Fibroblast of skin of right biceps (primary cell): ENCODE measurements at regions not wholly inside any gene's neighbourhood (a gene's known extent, or its start where the extent isn't known, plus 50 kb on each side); places are given as distances from the start of the nearest gene placed in this dataset.
"Not testable (repeated sequence)": the region's sequence is repeated elsewhere in the genome, so short reads cannot be mapped to it uniquely, and the experiment has no call there.

Experiments
- DNase-seq: peaks from one replicate; pipeline ENCODE4 v3.0.0-alpha.2; 2013

DNA sequence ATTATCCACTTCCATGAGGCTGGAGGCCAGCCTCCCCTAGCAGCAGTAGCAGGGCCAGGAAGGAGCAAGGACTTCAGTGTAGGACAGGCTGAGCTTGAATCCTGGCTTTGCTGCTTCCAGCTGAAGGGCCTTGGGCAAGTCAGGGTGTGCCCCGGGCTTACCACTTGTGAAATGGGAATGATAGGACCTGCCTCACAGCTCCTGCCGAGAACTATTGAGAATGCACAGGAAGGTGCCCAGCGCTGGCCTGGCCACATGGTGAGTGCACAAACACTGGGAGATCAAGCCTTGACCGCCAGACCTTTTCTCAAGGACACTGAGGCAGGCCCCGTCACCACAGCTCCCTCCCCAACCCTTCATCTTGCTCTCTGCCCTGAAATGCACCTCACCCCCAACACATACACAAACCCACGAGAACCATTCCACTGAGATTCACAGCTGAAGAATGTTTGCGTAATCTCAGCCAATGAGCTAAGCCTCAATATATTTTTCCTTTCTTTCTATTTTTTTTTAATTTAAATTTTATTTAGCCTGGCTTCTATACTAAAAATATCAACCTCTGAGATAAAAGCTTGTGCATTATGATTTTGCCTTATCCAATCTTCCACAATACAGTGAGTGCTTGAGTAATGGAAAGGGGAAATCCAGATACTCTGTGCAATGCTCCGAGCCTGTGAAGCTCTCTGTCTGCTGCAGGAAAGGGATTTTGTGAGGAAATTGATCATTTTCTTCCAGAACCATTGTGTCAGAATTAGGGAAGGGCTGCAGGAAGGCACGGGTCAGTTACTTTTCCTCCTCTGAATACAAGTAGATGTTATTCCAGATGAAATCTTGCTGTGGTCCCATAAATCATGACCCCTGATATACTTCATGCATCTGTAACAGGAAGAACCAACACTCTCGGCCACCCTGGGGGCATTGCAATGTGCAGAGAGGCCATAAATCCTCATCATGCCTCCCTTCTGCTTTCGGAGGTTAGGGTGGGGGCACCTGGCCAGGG, 193.9 kb downstream of the TLE3 start:
- peak; percentile 63 for DNase-seq

DNA sequence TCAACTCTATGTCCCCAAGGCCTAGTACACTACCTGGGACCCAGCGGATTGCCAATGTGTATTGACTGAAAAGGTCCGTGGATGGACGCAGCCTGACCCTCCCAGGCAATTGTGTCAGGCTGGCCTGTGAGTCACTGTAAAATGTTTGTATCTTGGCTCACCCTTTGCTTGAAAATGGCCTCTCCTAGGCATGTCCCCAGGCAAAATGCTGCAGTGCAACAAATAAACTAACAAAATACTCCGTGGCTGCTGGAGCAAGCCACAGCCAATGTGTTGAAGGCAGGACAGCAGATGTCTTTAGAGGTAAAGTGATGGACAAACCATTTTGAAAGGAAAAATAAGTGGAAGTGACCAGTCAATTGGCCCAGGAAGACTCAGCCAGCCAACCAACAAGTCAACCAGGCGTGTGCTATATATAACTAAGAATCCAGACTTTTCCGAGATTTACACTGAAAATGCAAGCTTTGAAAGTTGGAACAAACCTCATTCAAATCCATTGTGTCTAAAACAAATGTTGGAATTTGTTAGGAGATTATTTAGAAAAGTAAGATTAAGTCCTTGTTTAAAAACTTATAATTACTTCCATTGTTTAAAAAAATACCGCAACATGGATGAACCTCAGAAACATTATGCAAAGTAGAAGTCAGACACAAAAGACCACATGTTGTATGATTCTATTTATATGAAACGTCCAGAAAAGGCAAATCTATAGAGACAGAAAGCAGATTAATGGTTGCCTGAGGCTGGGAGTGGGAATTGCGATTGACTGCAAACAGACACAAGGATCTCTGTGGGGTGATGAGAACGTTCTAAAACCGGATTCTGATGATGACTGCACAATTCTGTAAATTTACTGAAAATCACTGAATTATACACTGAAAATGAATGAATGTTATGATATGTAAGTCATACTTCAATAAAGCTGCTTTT, 191.2 kb downstream of the TLE3 start:
- no peak for DNase-seq

DNA sequence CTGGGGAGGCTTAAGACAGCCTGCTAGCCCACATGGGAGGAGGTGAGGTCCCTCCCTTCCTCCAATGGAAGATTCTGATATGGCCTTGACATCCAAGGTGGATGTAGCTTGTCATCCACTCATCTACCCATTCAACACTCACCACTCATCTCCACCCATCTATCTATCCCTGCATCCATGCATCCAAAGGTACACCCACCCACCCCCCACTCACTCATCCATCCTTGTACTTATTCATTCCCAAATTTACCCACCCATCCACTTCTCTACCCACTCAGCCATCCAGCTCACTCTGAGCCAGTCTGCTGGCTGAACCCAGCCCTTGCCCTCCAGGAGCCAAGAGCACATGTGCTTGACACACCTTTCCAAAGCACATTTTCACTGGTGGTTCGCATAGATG, 189.7 kb downstream of the TLE3 start:
- no peak for DNase-seq

DNA sequence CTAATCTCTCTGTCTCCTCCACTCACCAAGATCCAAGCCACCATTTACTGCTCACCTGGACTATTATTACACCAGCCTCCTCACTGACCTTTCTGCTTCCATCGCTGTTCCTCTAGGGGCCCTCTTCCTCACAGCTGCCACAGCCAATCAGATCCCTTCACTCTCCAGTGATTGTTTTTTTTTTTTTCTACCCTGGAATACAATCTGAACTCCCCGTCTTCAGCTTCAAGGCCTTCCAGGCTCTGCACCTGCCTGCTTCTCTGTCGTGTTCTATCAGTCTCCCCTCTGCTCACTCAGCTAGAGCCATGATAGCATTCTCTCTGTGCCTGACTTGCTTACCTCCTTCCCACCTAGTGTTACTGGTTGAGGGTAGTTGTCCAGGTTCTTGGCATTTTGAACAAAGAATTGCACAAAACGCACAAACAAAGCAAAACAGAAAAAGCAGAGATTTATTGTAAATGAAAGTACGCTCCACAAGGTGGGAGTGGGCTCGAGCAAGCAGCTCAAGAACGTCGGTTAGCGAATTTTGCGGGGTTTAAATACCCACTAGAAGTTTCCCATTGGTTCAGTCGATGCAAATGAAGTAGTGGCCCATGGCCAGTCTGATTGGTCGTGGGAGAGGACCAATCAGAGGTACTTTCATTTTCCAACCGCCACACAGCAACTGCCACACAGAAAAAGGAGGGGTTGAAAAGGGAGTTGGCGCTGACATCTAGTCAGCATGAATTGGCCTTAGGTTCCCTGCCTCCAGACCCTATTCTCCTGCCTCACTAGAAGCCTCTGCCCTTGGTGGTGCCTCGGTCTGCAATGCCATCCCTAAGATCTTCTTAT, 188.9 kb downstream of the TLE3 start:
- DNase-seq: no peak

DNA sequence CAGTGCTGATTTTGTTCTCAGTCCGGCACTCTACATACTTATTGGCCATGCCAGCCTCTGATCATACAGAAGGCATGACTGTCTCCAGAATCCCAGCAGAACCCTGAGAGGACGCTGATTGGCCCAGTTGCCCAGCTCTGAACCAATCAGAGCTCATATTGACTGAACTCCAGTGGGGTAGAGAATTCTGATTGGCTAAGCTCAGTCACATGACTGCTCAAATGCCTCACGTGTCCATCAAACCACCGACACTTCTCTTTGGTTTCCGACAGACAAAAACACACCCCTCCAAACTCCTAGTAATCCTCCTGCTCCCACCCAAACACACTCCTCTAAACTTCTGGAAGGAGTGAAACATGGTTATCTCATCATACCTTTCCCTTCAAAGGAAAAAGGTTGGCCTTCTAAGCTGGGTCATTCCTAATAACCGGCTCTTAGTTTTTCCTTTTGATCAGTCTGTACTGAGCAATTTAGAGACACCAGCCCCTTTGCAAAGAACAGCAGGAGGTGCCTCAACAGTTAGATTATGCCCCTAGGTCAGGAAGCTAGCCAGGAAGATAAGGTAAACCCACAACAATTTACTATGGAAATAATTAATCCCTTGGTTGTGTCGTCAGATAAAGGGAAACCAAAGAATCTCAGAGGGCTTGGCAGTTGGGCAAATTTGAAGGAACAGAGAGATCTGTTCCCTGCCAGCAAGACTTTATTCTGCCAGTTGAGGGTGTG, 187.8 kb downstream of the TLE3 start:
- DNase-seq: no peak

DNA sequence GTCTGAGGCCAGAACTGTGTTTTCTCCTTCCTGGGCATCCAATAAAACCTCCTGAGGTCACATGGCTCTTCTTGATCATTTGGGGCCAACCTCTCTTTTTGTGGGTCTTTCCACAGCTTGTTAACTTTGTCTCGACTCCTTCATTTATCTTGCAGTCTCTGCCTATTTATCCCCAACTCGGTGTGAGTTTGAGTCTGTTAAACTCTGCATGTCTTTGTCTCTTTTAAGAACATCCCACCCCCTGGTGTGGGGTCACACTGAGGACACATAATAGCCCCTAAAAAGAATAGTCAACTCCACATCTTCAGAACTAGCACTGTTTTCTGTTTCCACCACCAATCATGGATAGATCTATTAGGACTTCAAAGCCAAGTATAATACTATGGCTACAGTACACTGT, 187.2 kb downstream of the TLE3 start:
- DNase-seq: no peak

DNA sequence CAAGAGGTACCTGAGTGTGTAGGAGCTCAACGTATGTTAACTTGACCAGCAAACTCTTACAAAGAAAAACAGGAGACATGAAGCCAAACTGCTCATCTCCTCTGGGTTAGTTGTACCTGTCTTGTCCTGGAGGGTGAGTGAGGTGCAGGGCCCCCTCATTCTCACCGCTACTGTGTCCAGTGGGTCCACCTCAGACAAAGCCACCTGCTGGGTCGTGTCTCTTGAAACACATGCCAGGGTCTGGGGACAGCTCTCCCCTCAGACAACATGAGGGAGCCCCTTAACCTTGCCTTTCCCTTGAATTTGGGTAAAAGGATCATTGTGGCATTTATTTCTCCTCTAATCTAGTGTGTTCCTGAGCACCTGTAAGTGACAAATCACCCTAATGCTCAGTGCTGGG, 185.6 kb downstream of the TLE3 start:
- DNase-seq: no peak

DNA sequence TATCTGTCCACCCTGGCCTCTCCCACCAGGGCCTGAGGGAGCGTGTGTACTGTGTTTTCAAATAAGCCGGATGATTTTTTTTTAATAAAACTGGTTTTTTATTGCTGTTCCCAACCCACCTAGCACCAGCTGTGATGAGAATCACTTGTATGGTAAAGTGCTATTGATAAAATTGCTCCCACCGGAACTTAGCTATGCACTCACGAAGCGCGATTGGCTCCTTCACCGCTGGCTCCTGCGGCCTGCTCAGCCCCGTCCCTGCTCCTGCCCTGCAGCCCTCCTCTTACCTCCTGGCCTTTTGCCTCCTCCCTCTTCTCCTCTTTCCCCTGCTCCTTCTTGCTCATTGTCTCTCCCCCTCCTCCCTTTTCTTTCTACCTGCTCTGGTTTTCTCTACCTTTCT, 183.7 kb downstream of the TLE3 start:
- DNase-seq: no peak

DNA sequence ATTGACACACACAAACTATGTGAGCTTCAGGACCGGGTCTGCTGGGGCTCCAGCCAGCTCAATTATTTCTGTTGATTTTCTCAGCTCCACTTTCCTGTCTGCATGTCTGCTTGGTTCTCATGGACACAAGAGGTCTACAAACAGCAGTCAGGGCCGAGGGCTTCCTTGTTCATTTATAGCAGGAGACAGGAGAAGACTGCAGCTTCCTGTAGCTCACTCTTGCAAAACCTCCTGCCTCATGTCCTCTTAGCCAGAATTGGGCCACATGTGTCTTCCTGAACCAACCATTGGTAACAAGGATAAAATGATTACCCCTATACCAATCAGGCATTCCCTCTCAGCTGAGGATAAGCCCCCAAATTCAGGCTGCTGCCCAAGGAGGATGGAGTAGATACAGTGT, 182.8 kb downstream of the TLE3 start:
- DNase-seq: no peak

DNA sequence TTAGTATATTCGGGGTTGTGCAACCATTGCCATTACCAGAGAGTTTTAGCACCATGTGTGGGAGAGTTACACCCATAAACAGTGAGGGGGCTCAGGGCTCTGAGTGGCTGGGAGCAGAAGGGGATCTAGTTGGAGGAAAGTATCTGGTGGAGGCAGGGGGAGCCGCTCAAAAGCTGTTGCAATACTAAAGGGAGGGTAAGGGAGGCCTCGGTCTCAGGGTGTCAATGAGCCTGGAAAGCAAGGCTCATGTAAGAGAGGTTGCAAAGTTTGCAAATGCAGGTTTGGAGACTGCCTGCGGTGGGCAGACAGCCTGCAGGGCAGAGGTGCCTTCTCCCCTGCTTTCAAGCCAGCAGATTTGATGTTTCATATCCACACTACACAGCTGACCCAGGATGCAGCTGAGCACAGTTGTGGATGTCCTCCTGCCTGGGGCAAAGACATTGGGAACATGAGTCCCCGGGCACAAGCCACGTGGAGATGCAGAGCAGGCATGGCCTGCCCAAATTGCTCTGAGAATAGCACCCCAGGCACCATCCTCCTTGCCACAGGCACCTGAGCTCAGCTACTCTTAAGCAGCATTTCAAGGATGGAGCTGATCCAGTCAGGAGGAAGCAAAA, 181.4 kb downstream of the TLE3 start:
- no peak for DNase-seq

DNA sequence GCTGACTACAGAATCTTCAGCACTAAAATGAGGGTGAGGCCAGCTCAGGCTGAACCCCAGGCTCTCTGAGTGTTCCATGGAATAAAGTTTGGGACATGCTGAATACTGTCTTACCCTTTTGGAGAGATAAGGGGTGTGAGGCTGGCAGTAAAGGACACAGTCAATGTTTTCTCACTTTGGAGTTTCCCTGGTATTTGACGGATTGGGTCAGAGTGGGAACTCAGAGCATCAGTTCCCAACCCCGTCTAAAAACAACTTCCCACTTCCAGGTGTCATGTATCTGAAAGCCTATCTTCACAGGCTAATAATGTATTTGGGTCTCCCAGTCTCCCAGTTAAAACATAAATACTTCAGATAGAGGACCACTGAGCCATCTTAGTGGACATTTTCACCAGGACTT, 180.7 kb downstream of the TLE3 start:
- DNase-seq: no peak

DNA sequence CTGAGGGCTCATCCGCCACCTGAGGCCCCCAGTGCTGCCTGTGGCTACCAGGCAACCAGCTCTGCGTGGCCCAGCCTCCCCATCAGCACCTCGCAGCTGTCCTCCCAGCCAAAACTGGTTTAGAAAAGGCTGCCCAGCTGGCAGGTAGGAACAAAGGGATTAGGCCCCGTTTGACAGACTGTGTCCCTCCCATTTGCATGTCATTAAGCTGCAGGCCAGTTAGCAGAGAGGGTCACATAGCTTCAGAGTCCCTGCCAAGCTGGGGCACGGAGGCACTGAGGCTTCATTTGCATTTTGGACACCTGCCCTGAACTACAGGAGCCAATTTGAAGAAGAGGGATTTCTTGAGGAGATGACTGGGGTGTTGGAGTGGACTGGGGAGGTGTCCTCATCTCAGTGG, 177.9 kb downstream of the TLE3 start:
- DNase-seq: no peak

DNA sequence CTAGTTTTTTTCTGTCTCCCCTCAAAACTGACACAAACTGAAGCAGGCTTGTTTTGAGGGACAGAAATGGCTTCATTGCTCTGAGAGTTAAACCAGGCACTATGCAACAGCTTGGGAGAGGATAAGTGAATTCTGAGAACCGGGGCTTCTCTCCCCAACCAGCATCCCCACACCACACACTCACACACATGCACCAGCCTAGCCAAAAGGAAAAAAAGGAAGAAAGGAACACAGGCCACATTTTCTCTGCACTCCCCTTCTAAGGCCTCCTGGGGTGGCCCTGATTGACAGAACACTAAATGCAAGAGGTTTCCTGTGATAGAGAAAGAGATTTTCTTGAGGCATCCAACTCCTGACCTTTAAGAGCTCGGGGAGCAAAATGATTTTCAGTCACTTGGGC, 177.5 kb downstream of the TLE3 start:
- no peak for DNase-seq

DNA sequence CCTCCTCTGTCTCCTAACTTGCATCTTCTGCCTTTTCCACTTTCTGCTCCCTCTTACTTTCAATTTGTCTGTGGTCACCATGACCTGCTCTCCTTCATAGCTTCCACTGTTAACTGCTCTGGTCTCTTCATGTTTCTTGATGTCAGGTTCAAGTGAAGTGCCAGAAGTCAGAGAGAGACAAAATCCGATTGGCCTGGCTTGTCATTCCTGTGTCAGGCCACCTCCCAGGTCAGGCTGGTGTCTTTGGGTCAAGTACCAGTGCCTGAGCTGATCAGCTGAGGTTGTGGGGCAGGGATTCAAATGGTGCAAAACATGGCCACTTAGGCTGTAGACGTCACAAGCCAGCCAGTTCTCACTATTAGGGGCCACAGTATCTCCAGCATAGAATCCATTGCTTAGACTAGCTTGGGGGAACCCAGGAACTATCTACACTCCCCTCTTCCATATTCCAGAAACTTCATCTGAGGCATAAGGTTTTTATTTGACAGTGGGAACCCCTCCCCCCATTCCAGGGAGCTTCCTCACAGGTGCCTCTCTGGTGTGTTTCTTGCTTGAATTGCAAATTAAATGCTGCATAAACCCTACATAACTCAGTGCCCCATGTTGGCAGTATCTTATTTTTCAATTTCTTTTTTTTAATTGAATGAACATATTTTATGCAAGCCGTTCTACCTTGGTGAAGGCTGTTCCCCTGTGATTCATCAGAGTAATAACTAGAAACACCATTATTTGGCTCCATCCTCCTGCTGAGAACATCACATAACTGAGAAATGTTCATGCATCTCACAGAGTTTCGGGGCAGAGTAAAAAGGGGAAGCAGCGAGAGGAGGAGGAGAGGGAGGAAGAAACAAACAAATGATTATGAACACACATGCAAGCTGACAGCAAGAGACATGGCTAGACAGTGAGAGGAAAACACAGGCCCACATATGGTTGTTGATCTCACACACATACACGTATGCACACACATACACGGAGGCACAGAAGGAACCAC, 175.8 kb downstream of the TLE3 start:
- DNase-seq: no peak

DNA sequence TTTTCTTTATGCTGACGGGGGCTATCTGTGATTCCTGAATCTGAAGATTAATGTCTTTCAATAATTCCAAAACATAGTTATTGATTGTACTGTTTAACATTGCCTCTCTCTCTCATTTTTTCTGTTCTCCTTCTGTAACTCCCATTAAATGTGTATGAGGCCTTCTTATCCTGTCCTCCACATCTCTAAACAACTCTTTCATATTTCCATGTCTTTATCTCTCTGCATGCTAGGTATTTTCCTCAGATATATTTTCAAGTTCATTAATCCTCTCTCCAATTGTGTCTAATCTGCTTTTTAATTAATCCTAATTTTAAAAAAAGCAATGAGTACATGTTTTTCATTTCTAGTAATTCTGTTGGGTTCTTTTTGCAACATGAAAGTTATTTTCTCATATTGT, 173.2 kb downstream of the TLE3 start:
- DNase-seq: no peak

DNA sequence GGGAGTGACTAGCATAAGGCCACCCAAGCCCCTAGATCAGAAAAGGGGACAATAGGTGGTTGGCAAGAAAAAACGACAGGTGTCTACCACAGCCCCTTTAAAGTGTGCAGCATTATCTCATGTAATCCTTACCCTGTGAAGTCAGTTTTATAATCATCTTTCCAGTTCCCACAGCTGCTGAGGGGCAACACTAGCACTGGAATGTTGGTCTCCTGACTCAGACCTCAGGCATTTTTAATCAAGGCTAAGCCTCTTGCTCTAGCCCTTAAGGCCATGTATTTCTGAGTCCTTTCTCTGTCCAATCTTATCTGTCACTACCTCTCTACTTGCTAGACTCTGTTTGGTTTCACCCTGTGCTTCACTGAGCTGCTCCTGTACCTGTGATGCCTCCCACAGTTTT, 171.7 kb downstream of the TLE3 start:
- DNase-seq: peak; percentile 64

DNA sequence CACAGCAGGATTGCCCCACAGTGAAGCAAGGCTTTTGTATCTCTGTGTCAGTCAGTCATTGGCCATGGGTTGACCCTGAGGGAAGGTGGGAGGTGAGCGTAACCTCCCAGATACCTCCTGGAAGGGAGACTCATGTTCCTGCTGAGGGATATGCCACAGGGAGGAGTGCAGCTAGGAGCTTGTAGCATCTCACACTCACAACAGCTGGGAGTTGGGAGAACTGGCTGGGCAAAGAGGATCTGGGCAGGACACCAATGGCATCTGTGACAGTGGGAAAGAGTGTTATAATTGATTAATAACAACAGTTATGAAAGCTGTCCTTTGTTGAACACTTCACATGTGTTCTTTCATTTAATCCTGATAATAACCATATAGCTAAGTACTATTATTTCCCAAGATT, 171.0 kb downstream of the TLE3 start:
- DNase-seq: no peak

DNA sequence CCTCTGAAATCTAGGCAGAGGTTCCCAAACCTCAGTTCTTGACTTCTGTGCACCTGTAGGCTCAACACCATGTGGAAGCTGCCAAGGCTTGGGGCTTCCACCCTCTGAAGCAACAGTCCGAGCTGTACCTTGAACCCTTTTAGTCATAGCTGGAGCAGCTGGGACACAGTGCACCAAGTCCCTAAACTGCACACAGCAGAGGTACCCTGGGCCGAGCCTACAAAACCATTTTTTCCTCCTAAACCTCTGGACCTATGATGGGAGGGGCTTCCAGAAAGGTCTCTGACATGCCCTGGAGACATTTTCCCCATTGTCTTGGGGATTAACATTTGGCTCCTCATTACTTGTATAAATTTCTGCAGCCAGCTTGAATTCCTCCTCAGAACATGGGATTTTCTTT, 168.8 kb downstream of the TLE3 start:
- not testable (repeated sequence) for DNase-seq

DNA sequence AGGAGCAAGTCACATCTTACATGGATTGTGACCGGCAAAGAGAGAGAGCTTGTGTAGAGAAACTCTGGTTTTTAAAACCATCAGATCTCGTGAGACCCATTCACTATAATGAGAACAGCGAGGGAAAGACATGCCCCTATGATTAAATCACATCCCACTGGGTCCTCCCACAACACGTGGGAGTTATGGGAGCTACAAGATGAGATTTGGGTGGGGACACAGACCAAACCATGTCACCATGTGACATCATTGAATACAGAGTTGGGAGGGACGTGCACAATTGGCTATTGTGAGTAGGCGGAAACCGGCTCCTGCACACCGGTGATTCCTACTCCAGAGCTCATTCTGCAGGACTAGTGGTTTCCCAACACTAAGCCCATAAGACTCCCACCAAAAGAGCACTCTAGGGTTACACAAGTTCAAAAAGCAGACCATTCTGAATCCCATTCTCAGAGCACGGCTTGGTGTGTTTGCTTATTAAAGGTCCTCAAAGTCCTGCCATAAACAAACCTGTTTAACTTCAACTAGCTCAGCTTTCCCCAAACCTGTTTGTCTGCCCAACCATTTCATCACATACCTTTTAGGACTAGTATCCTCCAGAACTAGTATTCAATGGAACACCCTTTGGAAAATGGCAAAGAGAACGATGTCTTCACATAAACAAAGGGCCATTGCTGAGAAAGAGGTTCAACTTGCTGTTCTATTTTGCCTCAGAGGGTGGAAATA, 167.6 kb downstream of the TLE3 start:
- no peak for DNase-seq

DNA sequence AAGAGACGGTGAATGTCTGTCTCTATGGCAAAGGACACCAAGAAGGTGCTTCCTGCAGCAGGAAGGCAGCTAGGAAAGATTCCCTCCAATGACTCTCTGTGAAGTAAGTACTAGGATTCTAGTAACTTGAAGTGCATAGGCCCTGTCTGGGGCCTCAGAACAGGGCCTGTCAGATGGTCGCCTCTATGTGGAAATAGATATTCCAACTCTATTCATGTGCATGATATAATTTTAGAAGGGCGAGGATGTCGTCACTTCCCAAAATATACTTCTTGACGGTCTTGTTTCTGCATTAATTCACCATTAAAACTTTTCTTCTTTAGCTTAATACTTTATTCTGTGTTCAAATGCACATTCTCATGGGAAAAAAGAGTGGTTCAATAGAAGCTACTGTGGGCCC, 167.0 kb downstream of the TLE3 start:
- no peak for DNase-seq
